Neutrophil (primary cell): ENCODE measurements at regions not wholly inside any gene's neighbourhood (a gene's known extent, or its start where the extent isn't known, plus 50 kb on each side); places are given as distances from the start of the nearest gene placed in this dataset.

Source experiments
- H3K27ac ChIP-seq: fragments of 200-600 bp; sonication (generic); 2 replicates; pipeline ENCODE4 v1.5.1; 2016; ENCODE audit warnings: mild to moderate bottlenecking, moderate library complexity
- H3K27me3 ChIP-seq: fragments of 200-600 bp; sonication (generic); 2 replicates; pipeline ENCODE4 v1.6.0; 2016; ENCODE audit warnings: mild to moderate bottlenecking
- H3K36me3 ChIP-seq: fragments of 200-600 bp; sonication (generic); 2 replicates; pipeline ENCODE4 v1.5.1; 2017
- H3K4me1 ChIP-seq, 2 experiments: fragments of 200-600 bp in 1 of 2; sonication (generic) in 1 of 2; 1 replicate in 1 of 2; 2 replicates in 1 of 2; pipeline versions ENCODE4 v1.5.1 to v1.6.1; 2013 to 2016; ENCODE audit warnings: low read depth in 1 of 2, low read length in 1 of 2, mild to moderate bottlenecking in 1 of 2, moderate library complexity in 1 of 2; ENCODE audit not compliant: control insufficient read depth in 1 of 2, insufficient read depth in 1 of 2
- H3K4me3 ChIP-seq, 2 experiments: fragments of 200-600 bp in 1 of 2; sonication (generic) in 1 of 2; 1 replicate in 1 of 2; 2 replicates in 1 of 2; pipeline ENCODE4 v1.5.1; 2013 to 2016; ENCODE audit warnings: low read depth in 1 of 2, low read length in 1 of 2, mild to moderate bottlenecking in 1 of 2, moderate library complexity in 1 of 2
- H3K9me3 ChIP-seq: fragments of 200-600 bp; sonication (generic); 2 replicates; pipeline ENCODE4 v1.5.1; 2016
- TF ChIP-seq, protein P1 (sequence below): fragments of 200-600 bp; sonication (generic); IDR thresholded peaks from 2 replicates; pipeline ENCODE4 v1.5.1; 2016; ENCODE audit warnings: antibody characterized with exemption

DNA sequence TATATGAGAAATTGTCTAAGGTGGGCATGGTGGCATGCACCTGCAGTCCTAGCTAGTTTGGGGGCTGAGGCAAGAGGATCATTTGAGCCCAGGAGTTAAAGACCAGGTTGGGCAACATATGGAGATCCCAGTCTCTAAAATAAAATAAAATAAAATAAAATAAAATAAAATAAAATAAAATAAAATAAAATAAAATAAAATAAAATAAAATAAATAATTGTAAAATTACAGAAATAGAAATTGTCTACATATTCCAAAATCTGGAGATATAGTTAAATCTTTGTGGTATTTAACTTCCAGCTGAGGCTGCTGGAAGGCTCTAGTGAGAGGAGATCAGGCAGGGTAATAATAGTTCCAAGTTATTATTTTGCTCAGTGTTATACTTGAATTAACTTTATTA lies 1432.1 kb upstream of the CDH2 start:
- TF ChIP-seq, protein P1, sequence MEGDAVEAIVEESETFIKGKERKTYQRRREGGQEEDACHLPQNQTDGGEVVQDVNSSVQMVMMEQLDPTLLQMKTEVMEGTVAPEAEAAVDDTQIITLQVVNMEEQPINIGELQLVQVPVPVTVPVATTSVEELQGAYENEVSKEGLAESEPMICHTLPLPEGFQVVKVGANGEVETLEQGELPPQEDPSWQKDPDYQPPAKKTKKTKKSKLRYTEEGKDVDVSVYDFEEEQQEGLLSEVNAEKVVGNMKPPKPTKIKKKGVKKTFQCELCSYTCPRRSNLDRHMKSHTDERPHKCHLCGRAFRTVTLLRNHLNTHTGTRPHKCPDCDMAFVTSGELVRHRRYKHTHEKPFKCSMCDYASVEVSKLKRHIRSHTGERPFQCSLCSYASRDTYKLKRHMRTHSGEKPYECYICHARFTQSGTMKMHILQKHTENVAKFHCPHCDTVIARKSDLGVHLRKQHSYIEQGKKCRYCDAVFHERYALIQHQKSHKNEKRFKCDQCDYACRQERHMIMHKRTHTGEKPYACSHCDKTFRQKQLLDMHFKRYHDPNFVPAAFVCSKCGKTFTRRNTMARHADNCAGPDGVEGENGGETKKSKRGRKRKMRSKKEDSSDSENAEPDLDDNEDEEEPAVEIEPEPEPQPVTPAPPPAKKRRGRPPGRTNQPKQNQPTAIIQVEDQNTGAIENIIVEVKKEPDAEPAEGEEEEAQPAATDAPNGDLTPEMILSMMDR, result no peak
- no peak overlapping the region for H3K4me3 ChIP-seq
- no peaks in the 10 kb centered on the region for H3K9me3 ChIP-seq
- H3K4me1 ChIP-seq, result no peaks in the 10 kb centered on the region
- no peak overlapping the region for H3K27ac ChIP-seq
- no peaks in the 10 kb centered on the region for H3K27me3 ChIP-seq
- H3K36me3 ChIP-seq, result no peaks in the 10 kb centered on the region

GRCh38 chr18:29605365-29605764 lies 1428.4 kb upstream of the CDH2 start:
- Histone ChIP-seq H3K36me3 (no peaks in the 10 kb centered on the region), H3K4me3 (no peak overlapping the region), H3K4me1 (no peaks in the 10 kb centered on the region), H3K27me3 (no peaks in the 10 kb centered on the region), H3K9me3 (no peaks in the 10 kb centered on the region), H3K27ac (no peak overlapping the region)
- TF ChIP-seq, protein P1, result no peak

GRCh38 chr18:29596959-29597358 lies 1420.0 kb upstream of the CDH2 start:
- H3K4me1 ChIP-seq, result no peaks in the 10 kb centered on the region
- no peaks in the 10 kb centered on the region for H3K27me3 ChIP-seq
- no peaks in the 10 kb centered on the region for H3K36me3 ChIP-seq
- TF ChIP-seq, protein P1, result no peak
- no peak overlapping the region for H3K27ac ChIP-seq
- H3K9me3 ChIP-seq, result no peaks in the 10 kb centered on the region
- no peak overlapping the region for H3K4me3 ChIP-seq

DNA sequence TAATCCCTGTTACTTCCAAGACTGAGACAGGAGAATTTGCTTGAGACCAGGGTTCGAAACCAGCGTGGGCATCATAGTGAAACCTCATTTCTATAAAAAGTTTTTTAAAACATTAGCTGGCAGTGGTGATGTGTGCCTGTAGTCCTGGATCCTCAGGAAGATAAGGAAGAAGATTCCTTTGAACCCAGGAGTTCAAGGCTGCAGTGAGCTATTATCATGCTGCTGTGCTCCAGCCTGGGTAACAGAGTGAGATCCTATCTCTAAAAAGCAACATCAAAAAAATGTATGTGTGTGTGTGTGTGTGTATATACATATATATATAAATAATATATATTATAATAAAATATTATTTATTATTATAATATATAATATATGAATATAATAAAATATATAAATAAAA lies 1417.6 kb upstream of the CDH2 start:
- Histone ChIP-seq H3K4me1 (no peaks in the 10 kb centered on the region), H3K9me3 (no peaks in the 10 kb centered on the region), H3K4me3 (no peak overlapping the region), H3K27ac (no peak overlapping the region), H3K36me3 (no peaks in the 10 kb centered on the region), H3K27me3 (no peaks in the 10 kb centered on the region)
- TF ChIP-seq, protein P1, result no peak

- Histone ChIP-seq H3K9me3 (no peaks in the 10 kb centered on the region), H3K27me3 (no peaks in the 10 kb centered on the region), H3K36me3 (no peaks in the 10 kb centered on the region), H3K27ac (no peak overlapping the region), H3K4me1 (no peaks in the 10 kb centered on the region), H3K4me3 (no peak overlapping the region)
- TF ChIP-seq, protein P1, result no peak
These were observed 1411.6 kb upstream of the CDH2 start for GRCh38 chr18:29588446-29589100.
